GM18951 (cell line): ENCODE measurements at regions not wholly inside any gene's neighbourhood (a gene's known extent, or its start where the extent isn't known, plus 50 kb on each side); places are given as distances from the start of the nearest gene placed in this dataset.

ENCODE experiments used
- POLR2A ChIP-seq: IDR thresholded peaks from 4 replicates; pipeline ENCODE4 v1.6.1; 2011; ENCODE audit warnings: mild to moderate bottlenecking; ENCODE audit not compliant: insufficient read length, insufficient read depth; ENCODE audit errors: extremely low read depth
- in situ Hi-C: fragments of 300-500 bp; cut with MboI; formaldehyde crosslinking; loops from one replicate; pipeline ENCODE4 v1.12.0; 2022; ENCODE audit warnings: low sequenced_read_pairs, mixed read lengths, inconsistent platforms; ENCODE audit not compliant: unreplicated experiment

DNA sequence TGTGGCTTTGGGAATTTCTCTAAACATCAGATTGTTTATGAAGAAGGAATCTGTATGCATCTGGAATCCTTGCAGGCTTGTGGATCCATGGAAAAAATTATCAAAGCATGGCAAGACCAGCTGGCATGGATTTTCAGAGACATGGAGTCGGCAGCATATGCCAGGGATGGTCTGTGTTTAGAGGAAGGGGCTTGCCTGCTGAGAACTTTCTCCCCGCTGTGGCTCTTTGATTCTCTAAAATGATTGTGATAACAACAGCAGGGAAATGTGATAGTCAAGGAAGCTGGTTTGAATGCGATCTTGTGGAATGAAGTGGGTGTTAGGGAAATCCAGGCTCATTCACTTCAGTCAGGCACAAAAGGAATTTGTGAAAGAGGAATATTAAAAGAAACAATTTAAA is 245.7 kb upstream of the THRB start:
- no peak for TF ChIP-seq POLR2A

DNA sequence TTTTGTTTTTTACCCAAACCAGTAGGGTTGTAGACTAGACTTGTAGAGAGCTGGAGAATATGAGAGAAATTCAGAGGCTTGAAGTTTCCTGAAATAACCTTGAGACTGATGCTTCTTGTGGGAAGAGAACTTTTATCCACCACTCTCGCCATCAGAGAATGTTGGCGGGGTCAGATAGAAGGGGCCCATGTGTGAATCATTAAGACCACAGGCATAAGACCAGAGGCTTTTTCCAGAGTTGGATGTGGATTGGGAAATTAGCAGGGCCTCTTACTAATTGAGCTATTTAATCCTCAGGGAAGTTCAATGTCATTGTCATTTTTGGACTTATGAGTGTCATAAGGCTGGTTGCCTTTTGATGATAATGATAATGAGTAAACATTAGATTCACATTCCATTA is 246.9 kb upstream of the THRB start:
- in situ Hi-C loops = no loop called here
- no peak for TF ChIP-seq POLR2A

More for the DNA sequence above, 245.7 kb upstream of the THRB start:
- in situ Hi-C loops = no loop called here

DNA sequence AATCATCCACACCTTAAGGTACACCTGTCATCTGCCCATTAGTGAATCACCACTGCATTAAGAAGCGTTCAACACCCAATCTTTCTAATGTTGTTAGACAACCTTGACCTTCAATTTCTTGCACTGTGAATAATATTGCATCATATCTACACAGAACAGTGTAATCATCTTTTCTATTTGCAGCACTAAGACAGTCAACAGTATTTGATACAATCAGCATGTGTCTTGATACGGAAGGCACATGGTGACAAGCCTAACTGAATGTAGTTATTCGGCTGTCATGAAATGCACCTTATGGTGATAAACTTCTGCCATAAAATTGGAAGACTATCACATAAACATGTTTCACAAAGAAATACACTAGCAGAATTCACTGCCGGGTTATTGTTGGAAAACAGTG is 253.9 kb upstream of the THRB start:
- TF ChIP-seq POLR2A = no peak
- in situ Hi-C loops = no loop called here

DNA sequence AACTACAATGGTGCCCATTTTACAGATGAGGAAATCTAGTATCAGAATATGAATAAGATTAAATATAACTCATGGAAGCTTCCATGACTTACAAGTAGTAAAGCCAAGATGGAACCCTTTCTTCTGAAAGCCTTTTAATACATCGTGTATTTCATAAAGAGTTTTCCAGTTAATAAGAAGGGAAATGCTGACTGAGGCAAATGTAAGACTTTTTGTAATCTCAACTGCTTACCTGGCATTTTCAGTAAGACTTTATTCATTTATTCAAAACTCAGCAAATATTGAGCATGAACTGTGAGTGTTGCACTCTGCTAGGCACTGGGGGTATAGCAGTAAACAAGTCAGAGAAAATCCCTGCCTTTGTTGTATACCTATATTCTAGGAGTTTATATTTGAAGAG is 256.4 kb upstream of the THRB start:
- TF ChIP-seq POLR2A = no peak
- in situ Hi-C loops = no loop called here

DNA sequence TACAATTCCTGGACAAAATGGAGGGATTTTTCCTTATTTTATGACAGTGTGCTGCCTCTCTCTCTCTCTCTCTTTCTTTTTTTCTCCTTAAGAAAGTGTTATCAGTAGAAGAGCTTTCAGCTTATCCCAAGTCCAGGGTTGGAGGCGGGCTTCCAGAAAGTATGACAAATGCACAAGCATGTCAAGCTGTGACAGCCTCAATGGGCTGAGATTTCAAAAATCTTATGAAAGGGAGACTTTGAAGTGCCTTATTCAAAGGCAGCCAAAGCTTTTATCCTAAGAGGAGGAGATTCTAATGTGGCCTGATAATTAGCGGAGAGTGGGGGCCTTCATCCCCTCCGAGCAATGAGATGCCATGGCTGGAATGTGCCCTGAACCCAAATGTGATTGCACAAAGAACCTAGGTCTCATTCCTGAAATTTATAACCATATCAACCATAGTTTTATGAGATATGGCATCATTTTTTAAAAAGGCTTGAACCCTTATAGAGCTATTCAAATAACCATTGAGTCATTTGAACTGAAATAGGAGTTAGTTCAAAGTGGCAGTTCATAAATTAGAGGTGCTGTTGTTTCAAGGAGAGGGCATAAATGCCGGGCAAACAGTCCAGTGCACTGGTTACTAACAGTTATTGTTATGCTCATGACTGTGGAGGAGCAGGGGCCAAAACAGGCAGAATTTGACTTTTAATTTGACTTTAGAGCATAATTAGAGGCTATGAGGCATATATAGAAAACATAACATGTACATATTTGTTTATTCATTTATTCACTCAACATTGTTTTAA is 261.6 kb upstream of the THRB start:
- in situ Hi-C loops = no loop called here

DNA sequence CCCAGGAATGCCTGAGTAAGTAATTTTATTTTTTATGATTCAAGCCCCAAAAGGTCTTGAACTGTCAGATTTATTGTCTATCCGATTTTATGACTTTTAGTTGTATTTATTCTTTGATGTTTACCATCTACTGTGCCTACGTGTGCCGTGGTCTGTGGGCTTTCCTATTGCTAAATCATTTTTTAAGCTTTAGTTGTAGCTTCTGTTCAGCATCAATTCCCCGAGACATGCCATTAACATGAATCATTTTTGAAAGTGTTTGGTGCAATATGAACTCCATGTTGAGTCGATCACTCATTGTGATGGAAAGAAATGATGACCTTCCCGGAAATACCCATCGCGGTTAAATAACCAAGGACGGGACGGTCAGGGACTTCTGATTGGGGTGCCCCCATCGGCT is 268.7 kb upstream of the THRB start:
- in situ Hi-C loops = no loop called here
- no peak for TF ChIP-seq POLR2A

More for the DNA sequence above, 261.6 kb upstream of the THRB start:
- TF ChIP-seq POLR2A = no peak

DNA sequence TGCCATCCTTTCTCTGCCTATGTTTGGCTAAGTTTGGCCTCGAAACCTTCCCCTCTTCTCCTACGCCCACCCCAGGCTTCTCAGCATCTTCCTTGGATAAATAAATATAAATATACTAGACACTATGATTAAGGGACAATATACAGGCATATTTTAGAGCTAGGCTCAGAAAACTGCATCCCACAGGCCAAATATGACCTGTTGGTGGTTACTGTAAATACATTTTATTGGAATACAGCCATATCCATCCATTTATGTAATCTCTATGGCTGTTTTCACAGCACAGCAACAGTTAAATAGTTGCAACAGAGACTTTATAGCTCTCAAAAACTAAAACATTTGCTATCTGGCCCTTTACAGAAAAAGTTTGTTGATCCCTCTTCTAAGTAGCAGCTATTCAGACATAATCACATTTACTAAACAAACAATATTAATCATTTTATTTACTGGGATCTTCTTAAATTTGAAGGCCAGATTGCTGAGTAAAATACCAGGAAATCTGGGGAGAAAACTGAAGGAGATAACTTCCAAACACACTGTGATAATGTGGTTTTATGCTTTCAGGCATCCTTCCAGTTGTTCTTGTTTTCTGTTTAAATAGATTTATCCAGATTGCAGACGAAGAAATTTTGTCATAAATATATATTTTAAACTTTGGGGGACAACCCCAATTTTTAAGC is 269.7 kb upstream of the THRB start:
- in situ Hi-C loops = no loop called here
- no peak for TF ChIP-seq POLR2A

DNA sequence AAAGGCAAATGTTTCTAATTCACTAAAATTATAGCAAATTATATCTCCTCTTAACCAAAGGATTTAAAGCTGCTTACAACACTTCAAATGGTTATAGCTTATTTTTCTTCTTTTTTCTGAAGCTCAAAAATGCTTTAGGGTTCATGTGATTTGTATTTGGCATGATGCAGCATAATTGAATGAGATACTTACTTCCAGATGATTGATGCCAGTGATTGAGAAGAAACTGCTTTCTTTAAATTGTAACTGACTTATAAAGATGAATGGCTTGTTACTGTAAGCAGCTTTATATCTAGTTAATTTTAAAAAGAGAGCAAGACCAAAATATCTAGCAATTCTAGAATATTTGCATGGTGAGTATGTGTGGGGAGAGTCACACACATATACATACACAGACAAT is 270.7 kb upstream of the THRB start:
- TF ChIP-seq POLR2A = no peak
- in situ Hi-C loops = no loop called here

DNA sequence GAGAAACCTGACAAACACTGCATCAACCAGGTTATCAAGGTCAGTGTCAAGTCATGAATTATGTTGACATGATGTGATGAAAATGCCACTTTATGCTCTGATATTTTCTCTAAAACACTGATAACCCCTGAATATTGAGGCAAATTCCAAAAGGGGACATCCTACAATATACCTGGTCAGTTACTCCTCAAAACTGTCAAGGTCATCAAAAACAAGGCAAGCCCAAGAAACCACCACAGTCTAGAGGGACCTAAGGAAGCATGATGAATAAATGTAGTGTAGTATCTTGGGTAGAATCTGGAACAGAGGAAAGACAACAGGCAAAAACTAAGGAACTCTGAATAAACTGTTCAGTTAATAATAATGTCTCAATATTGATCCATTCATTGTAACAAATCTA is 275.3 kb upstream of the THRB start:
- no peak for TF ChIP-seq POLR2A
- in situ Hi-C loops = no loop called here

DNA sequence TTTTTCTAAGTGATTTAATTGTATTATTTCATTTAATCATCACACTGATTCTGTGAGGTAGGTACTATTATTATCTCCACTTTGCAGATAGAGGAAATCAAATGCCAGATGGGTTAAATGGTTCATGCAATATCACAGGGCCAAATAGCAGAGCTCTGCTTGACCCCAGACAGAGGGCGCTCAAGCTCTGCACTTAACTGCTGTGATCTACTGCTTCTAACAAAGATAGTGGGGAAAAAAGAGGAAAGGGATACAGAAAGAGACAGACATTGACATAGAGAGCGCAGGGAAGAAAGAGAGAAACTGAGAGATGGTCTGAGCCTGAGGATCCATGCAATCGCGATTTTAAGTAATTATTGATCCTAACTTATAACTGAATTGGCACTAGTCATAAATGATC is 279.1 kb upstream of the THRB start:
- in situ Hi-C loops = no loop called here
- no peak for TF ChIP-seq POLR2A

DNA sequence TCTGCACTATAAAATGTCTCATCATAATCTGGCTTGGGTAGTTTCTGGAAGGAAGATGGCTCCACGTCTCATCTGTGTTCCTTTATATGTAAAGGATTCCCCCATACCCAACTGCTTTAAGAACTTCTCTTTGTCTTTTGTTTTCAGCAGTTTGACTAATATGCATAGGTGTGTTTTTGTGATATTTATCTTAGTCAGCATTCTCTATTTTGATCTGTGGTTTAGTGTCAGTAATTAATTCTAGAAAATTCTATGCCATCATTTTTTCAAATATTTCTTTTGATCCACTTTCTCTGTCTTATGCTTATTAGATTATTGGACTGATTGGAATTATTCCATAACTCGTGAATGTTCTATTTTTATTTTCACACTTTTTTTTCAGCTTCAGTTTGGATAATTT is 286.3 kb upstream of the THRB start:
- no peak for TF ChIP-seq POLR2A

DNA sequence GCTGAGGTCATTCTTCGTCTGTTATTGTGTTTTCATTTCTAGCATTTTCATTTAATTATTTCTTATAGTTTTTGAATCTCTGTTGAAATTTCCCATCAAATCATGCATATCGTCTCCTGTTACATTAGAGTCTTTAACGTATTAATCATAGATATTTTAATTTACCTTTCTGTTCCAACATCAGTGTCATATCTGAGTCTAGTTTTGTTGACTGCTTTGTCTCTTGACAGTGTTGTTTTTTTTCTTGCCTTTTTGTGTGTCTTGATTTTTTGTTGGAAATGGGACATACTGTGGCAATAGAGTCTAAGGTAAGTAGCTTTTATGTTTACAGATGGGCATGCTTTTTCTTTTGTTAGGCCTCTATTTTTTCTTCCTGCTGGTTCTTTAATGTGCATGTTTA is 286.8 kb upstream of the THRB start:
- TF ChIP-seq POLR2A = no peak
- in situ Hi-C loops = loop anchor here (25.0 kb wide), 1 partner anchor 806 kb away; no protein-coding TSS in a partner anchor

More for the DNA sequence above, 286.3 kb upstream of the THRB start:
- in situ Hi-C loops = loop anchor here (25.0 kb wide), 1 partner anchor 806 kb away; no protein-coding TSS in a partner anchor

DNA sequence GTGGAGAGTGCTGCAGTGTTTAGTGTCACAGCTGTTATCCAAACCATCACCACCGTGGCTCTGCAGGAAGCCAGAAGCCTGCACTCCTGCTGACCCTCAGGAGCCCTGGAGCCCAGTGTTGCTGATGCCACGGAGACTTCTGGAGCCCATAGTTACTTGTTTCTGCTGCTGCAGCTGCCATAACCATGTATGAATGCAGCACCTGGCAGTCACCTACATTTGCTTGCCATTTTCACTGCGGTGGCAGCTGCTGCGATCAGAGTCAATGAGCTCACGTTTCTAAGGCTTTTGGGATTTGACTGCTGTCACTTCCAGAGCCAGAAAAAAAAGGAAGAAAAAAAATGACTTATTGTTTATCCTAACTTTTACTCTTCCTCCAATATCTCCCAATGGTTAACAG is 299.2 kb upstream of the THRB start:
- no peak for TF ChIP-seq POLR2A
- in situ Hi-C loops = loop anchor here (25.0 kb wide), 1 partner anchor 793 kb away; no protein-coding TSS in a partner anchor

DNA sequence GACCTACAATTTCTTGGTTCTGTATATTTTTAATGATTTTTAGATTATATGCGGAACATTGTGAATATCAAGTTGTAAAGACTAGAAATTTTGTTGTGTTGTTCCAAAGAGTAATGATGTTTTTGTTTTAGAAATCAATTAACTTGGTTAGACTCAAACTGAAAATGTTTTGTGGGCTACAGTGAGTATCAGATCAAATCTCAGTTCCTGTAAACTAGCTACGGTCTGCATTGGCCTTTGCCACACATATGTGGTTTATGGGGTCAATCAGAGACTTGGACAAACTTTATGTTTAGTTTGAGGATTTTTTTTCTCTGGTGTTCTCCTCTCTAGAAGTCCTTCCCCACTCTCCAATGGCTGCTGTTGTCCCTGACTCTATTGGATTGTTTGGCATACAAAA is 308.0 kb upstream of the THRB start:
- no peak for TF ChIP-seq POLR2A
- in situ Hi-C loops = no loop called here
